Astrocyte (in vitro differentiated cells and primary cell): ENCODE measurements at regions not wholly inside any gene's neighbourhood (a gene's known extent, or its start where the extent isn't known, plus 50 kb on each side); places are given as distances from the start of the nearest gene placed in this dataset.

Source experiments
- DNase-seq: peaks from one replicate; pipeline ENCODE4 v3.0.0-alpha.2; 2010; ENCODE audit warnings: low read depth
- FAIRE-seq: peaks from 2 replicates; lab custom pipeline; 2011; peaks lifted over from hg19 to GRCh38; lab: Jason Lieb, UNC
- H2AFZ ChIP-seq: 2 replicates; pipeline ENCODE4 v1.6.0; 2012; ENCODE audit warnings: low read depth, low read length, inconsistent platforms
- H3K27ac ChIP-seq: 2 replicates; pipeline ENCODE4 v1.5.1; 2011; ENCODE audit warnings: low read depth, low read length, inconsistent platforms
- H3K27me3 ChIP-seq: 2 replicates; pipeline ENCODE4 v1.6.0; 2011; ENCODE audit warnings: low read length, inconsistent platforms; ENCODE audit not compliant: insufficient read depth
- H3K36me3 ChIP-seq: 2 replicates; pipeline ENCODE4 v1.5.1; 2011; ENCODE audit warnings: low read length, inconsistent platforms; ENCODE audit not compliant: insufficient read depth
- H3K4me1 ChIP-seq: 2 replicates; pipeline ENCODE4 v1.5.1; 2011; ENCODE audit warnings: low read length, inconsistent platforms; ENCODE audit not compliant: insufficient read depth
- H3K4me2 ChIP-seq: 2 replicates; pipeline ENCODE4 v1.6.0; 2012; ENCODE audit warnings: low read length, inconsistent platforms
- H3K4me3 ChIP-seq: 2 replicates; pipeline ENCODE4 v1.5.1; 2011; ENCODE audit warnings: low read depth, mild to moderate bottlenecking, low read length, inconsistent platforms; ENCODE audit not compliant: insufficient read depth
- H3K79me2 ChIP-seq: 2 replicates; pipeline ENCODE4 v1.6.0; 2012; ENCODE audit warnings: mild to moderate bottlenecking, low read length, inconsistent platforms; ENCODE audit not compliant: insufficient read depth
- H3K9ac ChIP-seq: 2 replicates; pipeline ENCODE4 v1.6.0; 2012; ENCODE audit warnings: mild to moderate bottlenecking, low read length, inconsistent platforms
- H3K9me3 ChIP-seq: 2 replicates; pipeline ENCODE4 v1.5.1; 2012; ENCODE audit warnings: low read depth, mild to moderate bottlenecking, low read length, inconsistent platforms; ENCODE audit not compliant: insufficient read depth
- H4K20me1 ChIP-seq: 2 replicates; pipeline ENCODE4 v1.6.0; 2012; ENCODE audit warnings: low read length, inconsistent platforms; ENCODE audit not compliant: insufficient read depth
- H3K27ac Mint-ChIP-seq: one replicate; pipeline ENCODE4 v1.8.0; 2021; ENCODE audit warnings: mild to moderate bottlenecking, mixed read lengths; ENCODE audit not compliant: unreplicated experiment
- H3K27me3 Mint-ChIP-seq: one replicate; pipeline ENCODE4 v1.8.0; 2021; ENCODE audit warnings: low read depth, mixed read lengths; ENCODE audit not compliant: unreplicated experiment
- H3K36me3 Mint-ChIP-seq: one replicate; pipeline ENCODE4 v1.8.0; 2021; ENCODE audit warnings: low read depth, mixed read lengths; ENCODE audit not compliant: unreplicated experiment
- H3K4me1 Mint-ChIP-seq: one replicate; pipeline ENCODE4 v1.8.0; 2021; ENCODE audit warnings: low read depth, mixed read lengths; ENCODE audit not compliant: unreplicated experiment
- H3K4me3 Mint-ChIP-seq: one replicate; pipeline ENCODE4 v1.8.0; 2021; ENCODE audit warnings: mild to moderate bottlenecking, moderate library complexity, mixed read lengths; ENCODE audit not compliant: unreplicated experiment
- H3K9me3 Mint-ChIP-seq: one replicate; pipeline ENCODE4 v1.8.0; 2021; ENCODE audit warnings: mild to moderate bottlenecking, mixed read lengths; ENCODE audit not compliant: unreplicated experiment
- EZH2 ChIP-seq: IDR thresholded peaks from 2 replicates; pipeline ENCODE4 v1.6.1; 2012; ENCODE audit warnings: mild to moderate bottlenecking, low read length, inconsistent platforms; ENCODE audit not compliant: insufficient read depth
- TF ChIP-seq, protein P1 (sequence below): IDR thresholded peaks from 2 replicates; pipeline ENCODE4 v1.5.1; 2011; ENCODE audit warnings: low read depth, mild to moderate bottlenecking, inconsistent platforms, low read length, moderate library complexity; ENCODE audit not compliant: insufficient read depth

DNA sequence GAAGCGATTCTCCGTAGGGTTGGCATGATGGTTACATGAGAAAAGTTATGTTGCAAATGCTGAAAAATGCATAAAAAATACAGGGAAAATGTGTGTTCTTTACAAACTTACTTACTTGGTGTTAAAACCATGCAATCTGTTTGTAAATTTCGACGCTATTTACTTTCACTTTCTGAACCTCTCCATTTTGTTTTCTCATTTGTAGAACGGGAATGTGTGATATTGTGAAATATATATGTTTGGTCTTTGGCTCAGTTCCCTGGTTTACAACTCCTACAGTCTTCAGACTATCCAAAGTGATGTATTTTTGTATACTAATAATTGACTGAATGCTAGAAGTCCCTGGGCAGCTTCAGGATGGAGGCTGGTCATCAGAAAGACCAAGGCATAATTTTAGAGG, 982.3 kb downstream of the ADGRL2 start:
- H2AFZ ChIP-seq = no peak overlapping the region
- H3K36me3 ChIP-seq = no peaks in the 10 kb centered on the region
- H3K27ac ChIP-seq = no peak overlapping the region
- H3K4me1 ChIP-seq = no peaks in the 10 kb centered on the region
- H4K20me1 ChIP-seq = no peaks in the 10 kb centered on the region
- H3K79me2 ChIP-seq = no peaks in the 10 kb centered on the region
- DNase-seq = no peak
- Mint-ChIP-seq H3K27me3 (no peaks in the 10 kb centered on the region), H3K36me3 (no peaks in the 10 kb centered on the region), H3K4me1 (peaks cover 8% of the 10 kb centered on the region), H3K27ac (no peak overlapping the region), H3K4me3 (no peak overlapping the region), H3K9me3 (no peaks in the 10 kb centered on the region)
- H3K4me3 ChIP-seq = no peak overlapping the region
- no peaks in the 10 kb centered on the region for H3K9me3 ChIP-seq
- no peak for FAIRE-seq
- no peaks in the 10 kb centered on the region for H3K27me3 ChIP-seq
- H3K4me2 ChIP-seq = no peak overlapping the region
- TF ChIP-seq, protein P1, sequence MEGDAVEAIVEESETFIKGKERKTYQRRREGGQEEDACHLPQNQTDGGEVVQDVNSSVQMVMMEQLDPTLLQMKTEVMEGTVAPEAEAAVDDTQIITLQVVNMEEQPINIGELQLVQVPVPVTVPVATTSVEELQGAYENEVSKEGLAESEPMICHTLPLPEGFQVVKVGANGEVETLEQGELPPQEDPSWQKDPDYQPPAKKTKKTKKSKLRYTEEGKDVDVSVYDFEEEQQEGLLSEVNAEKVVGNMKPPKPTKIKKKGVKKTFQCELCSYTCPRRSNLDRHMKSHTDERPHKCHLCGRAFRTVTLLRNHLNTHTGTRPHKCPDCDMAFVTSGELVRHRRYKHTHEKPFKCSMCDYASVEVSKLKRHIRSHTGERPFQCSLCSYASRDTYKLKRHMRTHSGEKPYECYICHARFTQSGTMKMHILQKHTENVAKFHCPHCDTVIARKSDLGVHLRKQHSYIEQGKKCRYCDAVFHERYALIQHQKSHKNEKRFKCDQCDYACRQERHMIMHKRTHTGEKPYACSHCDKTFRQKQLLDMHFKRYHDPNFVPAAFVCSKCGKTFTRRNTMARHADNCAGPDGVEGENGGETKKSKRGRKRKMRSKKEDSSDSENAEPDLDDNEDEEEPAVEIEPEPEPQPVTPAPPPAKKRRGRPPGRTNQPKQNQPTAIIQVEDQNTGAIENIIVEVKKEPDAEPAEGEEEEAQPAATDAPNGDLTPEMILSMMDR = no peak
- TF ChIP-seq EZH2 = no peak
- no peak overlapping the region for H3K9ac ChIP-seq

DNA sequence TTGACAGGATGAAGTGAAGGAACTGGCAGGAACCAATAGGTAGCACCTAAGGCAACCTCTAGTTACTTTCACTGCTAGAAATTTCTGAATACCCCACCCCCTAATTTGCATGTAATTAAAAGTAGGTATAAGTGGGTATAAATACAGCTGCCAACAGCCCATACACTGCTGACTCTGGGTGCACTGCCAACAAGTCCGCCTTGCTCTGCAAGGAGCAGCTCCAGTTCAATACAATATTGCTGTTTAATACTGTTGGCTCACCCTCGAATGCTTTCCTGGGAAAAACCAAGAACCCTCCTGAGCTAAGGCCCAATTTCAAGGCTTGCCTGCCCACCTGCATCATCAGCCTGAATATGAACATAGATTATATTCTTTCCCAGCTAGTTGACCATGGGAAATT, 981.9 kb downstream of the ADGRL2 start:
- Histone ChIP-seq H2AFZ (no peak overlapping the region), H3K4me2 (no peak overlapping the region), H3K9me3 (no peaks in the 10 kb centered on the region), H4K20me1 (no peaks in the 10 kb centered on the region), H3K4me3 (no peak overlapping the region), H3K9ac (no peak overlapping the region), H3K79me2 (no peaks in the 10 kb centered on the region), H3K4me1 (no peaks in the 10 kb centered on the region), H3K27me3 (no peaks in the 10 kb centered on the region), H3K27ac (no peak overlapping the region), H3K36me3 (no peaks in the 10 kb centered on the region)
- TF ChIP-seq, protein P1 = no peak
- no peak for TF ChIP-seq EZH2
- Mint-ChIP-seq H3K27ac (no peak overlapping the region), H3K9me3 (no peaks in the 10 kb centered on the region), H3K36me3 (no peaks in the 10 kb centered on the region), H3K27me3 (no peaks in the 10 kb centered on the region), H3K4me1 (peaks cover 8% of the 10 kb centered on the region), H3K4me3 (no peak overlapping the region)
- FAIRE-seq (no peak), DNase-seq (no peak)

DNA sequence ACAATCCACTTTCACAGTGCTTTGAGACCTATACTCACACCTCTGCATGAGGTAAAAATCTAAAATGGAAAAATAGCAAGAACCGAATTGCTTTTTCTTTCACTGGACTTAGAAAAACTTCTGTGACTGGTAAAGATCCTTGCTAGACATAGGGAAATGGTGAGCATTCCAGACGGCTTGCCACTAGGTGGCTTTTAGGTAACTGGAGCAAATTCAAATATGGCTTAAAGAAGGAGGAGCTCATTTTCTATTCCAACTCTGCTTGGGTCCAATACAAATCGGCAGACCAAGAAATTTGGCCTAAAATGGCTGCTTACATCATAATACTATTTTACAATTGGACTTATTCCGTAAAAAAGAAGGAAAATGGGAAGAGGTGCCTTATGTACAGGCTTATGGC, 977.9 kb downstream of the ADGRL2 start:
- TF ChIP-seq, protein P1 = peak; percentile 28
- TF ChIP-seq EZH2 = no peak
- no peak overlapping the region for H3K4me3 ChIP-seq
- Mint-ChIP-seq H3K4me1 (no peaks in the 10 kb centered on the region), H3K27ac (no peak overlapping the region), H3K4me3 (no peak overlapping the region), H3K27me3 (no peaks in the 10 kb centered on the region), H3K9me3 (no peaks in the 10 kb centered on the region), H3K36me3 (no peaks in the 10 kb centered on the region)
- no peaks in the 10 kb centered on the region for H4K20me1 ChIP-seq
- H3K27me3 ChIP-seq = no peaks in the 10 kb centered on the region
- H3K4me1 ChIP-seq = no peaks in the 10 kb centered on the region
- no peak overlapping the region for H3K9ac ChIP-seq
- DNase-seq (no peak), FAIRE-seq (no peak)
- H2AFZ ChIP-seq = no peak overlapping the region
- no peaks in the 10 kb centered on the region for H3K79me2 ChIP-seq
- H3K36me3 ChIP-seq = no peaks in the 10 kb centered on the region
- H3K9me3 ChIP-seq = no peaks in the 10 kb centered on the region
- no peak overlapping the region for H3K27ac ChIP-seq
- no peak overlapping the region for H3K4me2 ChIP-seq
